CD4-positive, alpha-beta T cell treated with Interleukin-4 for 1 hour (primary cell): ENCODE measurements at regions not wholly inside any gene's neighbourhood (a gene's known extent, or its start where the extent isn't known, plus 50 kb on each side); places are given as distances from the start of the nearest gene placed in this dataset.

Experiments used
- DNase-seq, 2 donors: peaks; one replicate each; pipeline ENCODE4 v3.0.0-alpha.2; 2020 to 2022

DNA sequence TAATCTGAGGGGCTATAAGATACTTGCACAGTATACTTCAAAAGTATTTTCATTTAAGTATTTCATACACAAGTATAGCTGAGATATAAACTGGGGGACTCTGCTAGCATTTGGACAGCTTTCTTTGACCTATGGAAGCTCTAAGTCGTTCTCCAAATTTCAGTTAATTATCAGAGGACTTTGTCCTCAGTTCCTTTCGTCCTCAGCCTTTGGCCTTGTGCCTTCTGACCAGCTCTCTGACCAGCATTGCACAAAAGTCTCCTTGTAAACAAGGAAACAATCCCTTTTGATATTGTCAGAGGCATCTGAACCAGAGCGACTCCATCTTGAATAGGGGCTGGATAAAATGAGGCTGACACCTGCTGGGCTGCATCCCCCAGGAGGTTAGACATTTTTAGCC, 464.0 kb upstream of the FAM241A start:
- no peak for DNase-seq

DNA sequence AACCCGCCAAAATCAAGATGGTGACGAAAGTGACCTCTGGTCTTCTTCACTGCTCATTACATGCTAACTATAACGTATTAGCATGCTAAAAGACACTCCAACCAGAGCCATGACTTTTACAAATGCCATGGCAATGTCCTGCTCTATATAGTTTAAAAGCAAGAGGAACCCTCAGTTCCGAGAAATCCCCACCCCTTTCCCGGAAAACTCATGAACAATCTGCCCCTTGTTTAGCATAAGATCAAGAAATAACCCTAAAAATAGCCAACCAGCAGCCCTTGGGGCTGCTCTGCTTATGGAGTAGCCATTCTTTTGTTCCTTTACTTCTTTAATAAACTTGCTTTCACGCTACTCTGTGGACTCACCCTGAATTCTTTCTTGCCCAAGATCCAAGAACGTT, 463.5 kb upstream of the FAM241A start:
- no peak for DNase-seq

DNA sequence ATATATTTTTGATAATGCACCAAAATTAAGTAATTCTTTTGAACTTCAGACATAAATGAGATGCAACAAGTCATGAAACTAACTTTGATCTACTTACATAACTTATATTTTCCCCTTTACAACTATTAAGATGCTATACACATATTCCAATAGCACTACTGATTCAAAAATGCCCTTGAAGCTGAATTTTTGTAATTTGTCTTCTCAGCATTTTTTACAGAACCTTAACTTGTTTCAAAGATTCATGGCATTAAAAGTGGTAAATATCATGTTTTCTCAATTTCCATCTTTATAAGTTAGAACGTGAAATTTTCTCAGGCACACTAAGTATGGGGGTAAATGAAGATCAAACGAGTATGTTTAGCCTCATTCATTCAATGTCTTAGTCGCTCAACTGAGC, 460.0 kb upstream of the FAM241A start:
- DNase-seq, result no peak

DNA sequence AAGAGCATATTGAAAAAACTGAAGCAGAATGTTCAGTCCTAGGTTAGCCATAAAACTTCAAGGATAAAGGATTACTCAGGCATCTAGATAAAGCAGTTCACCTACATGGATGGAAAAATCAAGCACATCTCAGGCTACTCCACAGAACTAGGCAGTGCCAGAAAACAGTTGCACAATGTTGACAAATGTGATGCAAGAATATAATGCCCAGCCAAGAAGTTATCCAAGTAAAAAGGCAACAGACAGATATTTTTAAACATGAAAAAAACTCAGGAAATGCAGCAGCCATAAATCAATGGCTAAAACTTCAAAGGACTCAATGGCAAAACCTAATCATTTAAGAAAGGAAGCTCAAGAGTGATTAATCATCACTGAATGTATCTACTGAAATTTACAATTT, 456.0 kb upstream of the FAM241A start:
- DNase-seq, result no peak

DNA sequence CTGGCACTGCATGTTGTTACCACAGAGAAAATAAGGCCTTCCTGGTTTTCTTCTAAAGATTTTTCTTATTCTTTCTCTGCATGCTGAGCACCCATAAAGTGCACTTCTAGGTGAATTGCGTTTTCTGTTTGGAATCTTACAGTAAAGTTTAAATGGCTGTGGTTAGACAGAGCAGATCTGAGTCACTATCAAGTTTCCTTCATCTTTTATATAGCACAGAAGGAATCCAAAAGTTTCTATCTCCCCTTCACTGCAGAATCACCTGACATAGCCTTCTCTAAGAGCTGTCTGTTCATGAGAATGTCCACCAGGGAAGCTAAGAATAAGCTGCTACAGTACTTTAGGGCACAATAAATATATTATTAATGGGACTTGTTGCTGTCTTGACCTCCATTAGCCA, 455.5 kb upstream of the FAM241A start:
- DNase-seq, result no peak

DNA sequence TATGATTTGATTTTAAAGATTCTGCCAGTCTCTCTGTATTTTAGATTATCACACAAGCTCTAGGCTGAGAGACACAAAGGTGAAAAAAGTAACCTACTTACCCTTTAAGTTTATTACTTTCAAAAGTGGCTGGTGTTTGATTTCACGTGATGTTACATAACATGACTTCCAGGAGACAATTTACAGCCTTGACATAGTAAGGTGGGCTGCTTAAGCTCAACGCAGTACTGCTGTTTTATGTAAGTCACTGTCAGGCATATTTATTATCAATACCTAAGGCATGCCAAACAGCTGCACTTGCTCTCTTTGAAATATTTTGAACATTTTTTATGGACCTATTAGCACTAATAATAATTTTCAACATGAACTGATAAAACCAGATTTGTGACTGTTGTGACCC, 451.5 kb upstream of the FAM241A start:
- no peak for DNase-seq

DNA sequence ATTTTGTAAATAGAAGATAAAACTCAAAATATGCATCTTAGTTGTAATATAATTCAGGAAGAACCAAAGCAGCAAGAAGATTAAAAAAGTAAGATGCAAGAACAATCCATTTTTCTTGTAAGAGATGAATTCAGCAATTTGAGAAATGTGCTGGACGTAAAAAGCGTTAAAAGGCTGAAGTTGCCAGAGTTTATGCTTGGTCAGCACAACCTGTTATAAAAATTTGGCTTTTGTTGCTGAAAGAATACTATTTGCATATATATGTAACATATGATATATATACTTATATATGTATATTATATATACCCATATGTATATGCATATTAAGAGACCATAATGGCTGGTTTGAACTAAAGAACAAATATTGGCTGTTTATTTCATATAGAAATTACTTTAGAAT, 449.6 kb upstream of the FAM241A start:
- no peak for DNase-seq

DNA sequence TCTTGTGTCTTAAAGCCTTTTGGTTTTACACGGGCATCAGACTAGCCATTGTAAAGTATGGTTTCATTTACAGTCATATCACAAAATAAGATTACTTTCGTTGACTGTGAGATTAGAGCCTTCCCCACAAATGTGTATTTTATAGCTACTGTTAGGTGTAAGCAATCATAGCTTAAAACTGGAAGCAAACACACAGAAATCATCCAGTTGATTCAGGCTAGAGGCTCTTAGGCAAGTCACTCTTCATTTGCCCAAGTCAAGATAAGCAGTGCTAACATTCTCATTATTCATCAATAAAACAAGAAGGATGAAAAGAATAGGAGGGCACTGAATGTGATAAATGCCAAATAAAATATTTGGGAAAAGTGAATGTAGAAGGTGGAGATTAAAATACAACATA, 448.7 kb upstream of the FAM241A start:
- no peak for DNase-seq

DNA sequence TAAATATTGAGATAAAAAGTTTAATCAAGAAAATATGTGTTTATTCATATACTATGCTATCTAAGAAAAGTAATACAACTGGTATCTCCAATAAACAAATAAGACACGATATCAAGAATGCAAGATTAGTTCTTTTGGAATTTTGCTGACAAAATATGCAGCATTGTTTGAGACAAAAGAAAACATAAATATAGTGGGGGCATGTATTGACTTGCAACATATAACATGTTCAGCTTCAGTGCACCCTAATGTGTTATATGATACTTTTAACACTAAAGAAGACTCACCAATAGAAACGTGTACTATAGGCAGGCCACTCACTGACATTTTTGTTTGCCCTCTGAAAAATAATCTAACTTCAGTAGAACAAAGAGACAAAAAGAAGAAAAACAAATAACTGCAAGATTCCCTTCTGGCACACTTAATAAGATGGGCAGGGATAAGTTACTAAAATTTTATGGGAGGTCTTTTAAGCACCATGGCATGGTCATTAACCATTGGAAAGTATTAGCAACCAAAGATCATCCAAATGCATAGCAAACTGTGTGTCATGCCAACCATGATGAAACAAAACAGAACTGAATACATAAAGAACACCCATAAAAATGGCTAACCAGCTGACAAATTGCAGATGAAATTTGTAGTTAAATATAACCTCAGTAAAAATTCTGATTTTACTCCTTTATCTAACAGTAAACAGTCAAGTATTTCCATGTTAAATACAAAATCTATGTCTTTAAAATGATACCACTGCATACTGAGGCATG, 447.9 kb upstream of the FAM241A start:
- no peak for DNase-seq

DNA sequence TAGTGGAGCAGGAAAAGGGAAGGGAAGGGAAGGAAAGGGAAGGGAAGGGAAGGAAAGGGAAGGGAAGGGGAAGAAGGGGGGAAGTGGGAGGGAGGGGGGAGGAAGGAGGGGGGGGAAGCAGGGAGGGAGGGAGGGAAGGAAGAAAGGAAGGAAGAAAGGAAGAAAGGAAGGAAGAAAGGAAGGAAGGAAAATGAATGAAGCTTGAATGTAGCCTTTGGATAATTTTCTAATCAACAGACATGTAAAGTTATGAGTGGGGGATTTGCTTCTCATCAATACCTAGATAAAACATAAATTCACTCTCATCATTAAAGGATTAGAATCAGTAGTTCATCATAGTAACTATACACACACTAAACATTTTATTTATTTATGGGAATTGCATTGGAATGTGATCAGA, 446.9 kb upstream of the FAM241A start:
- no peak for DNase-seq

DNA sequence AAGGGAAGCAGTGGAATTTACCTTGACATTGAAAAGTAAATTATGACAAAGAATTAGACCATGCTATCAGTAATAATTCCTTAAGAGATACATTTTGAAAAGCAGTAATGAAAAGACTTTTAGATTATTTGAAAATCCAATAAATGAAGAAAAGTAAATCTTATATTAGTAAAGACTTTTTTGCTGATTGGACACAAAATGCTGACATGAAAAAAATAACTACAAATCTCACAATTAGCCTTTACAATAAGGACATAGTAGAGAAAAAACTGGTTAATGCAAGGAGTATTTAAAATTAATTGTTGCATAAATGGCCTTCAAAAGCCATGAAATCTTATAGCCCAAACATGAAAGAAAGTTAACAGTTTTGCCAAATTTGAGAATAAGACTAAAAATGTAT, 446.1 kb upstream of the FAM241A start:
- DNase-seq, result no peak

DNA sequence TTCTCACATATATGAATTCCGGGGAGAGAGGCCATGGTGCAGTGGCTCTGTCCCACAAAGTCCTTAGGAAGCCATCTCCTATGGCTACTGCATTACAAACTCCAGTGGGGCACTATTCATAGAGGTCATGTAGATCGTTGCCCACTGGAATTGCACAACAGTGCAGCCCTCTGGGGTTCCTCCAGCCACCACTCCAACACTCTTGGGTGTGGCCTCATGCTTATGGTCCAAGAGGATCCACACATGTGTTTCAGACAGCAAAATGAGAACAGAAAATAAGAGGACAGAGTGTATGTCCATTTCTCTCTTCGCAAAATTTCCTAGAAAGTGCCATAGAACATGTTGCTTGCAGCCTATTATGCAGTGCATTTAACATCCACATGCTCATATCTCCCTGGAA, 444.2 kb upstream of the FAM241A start:
- no peak for DNase-seq

DNA sequence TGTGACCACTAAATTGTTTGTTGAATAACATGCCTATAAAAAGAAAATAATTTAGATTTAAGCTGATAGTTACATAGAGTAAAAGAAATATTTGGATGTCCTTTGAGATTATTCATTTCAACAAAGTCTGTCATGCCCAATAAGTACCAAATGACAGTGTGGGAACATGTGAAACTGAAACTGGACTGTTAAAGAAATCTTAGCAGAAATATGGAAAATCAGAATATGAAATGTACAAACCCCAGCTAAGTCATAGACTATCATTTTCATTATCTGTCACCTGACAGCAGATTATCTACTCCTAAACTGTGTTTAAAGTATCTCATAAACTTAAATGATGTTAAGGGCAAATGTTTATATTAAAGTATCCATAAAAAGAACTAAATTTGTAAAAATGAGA, 437.8 kb upstream of the FAM241A start:
- DNase-seq, result no peak

DNA sequence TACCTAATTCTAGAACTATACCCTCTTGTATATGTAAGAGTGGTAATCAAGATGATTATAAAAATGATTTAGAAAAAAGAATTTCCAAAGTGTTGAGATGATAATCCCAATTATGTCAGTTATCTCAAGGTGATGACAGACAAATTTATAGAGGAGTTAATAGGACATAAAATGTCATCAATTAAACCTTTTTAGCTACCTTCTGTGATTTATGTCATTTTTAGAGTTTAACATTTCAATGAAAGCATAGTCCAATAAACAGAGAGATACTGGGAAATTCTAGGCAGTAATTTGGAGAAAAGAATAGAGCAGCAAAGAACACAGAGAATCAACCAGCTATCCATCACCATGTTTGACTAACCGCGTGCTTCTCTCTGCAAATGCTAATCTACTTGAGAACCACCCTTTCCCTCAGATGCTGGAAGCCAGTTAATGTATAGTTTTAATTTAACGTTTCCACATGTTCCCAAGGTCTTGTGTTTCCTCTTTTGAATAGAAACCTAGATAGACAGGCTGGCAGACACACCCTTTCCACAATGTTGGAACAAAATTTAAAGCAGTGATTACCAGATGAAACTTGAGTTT, 433.1 kb upstream of the FAM241A start:
- DNase-seq, result no peak

DNA sequence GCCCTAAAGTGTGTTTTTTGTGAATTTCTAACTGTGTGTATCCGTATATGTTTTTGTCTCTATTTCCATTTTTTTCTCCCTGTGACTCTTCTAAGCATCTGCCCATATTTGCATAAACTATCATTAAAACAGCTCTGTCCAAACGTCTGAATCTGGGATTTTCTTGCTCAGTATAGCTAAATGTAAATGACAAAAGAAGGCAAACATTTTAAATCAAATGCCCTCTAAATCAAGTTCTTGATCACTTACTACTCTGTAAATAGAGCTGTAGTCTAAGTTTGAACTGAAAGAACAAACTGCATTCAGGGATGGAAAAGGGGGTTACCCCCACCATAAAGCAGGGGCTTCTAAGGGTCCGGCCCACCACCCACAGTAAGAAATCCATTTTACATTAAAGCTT, 432.0 kb upstream of the FAM241A start:
- DNase-seq, result no peak

DNA sequence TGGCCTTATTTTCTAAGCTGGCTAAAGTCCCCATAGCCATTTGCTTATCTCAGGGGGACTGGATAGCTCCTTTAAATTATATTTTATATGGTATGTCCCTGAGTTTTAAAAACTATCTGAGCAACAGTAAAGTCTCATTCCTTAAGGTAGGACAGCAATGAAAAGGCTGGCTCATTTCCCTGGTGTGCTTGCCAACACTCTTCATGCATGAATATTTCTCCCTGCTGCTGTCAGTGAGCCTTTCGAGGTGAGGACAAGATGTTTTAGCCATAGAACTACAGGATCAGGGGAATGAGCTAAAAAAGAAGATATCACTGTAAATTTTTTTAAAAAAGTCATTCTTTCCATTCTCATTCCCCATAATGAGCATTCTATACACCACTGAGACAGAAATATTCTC, 427.3 kb upstream of the FAM241A start:
- no peak for DNase-seq

DNA sequence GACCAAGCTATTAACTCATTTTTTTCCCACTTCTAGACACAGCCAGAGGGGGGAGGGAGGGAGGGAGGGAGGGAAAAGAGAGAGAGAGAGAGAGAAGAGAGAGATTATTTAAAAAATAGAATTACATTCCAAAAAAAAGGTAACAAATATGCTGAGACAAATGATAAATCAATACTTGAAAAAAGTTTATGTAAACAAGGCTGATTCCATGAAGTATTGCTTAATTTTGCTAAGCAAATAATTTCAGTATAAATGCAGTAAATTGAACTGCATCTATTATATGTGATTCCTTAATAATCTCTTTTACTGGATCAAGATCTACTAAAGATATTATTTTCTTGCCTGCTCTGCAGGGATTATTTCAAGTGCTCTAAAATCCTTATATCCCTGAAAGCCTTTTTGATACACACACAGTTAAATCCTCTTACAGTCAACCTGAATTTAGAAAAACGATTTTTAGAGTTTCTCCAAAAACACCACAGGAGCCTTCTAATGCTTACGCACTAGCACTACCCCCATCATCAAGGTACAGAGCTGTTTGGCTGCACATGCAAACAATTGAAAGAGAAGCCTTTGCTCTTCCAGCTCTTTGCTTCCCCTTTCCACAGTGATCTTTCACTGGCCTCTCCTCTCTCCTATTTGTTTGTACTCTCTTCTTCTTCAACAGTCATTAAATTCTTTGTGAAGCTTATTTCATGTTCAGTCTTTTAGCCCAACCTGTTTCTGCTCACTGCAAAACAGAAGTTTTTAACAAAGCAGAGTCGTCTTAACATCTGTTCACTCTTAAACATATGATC, 426.3 kb upstream of the FAM241A start:
- DNase-seq, result no peak

DNA sequence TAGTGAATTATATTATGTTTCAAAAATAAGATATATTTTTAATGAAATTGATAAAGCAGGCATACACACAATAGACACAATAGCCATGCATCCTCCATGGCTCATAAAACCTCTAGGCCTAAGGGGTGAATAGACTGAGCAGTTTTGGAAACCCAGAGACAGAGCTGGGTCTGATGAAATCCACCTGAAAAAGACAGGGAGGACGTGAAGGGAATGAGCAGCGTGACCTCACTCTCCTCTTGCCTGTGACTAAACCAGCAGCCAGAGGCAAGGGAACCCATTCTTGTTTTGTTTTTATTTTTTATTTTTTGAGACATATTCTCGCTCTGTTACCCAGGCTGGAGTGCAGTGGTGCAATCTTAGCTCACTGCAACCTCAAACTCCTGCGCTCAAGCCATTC, 424.4 kb upstream of the FAM241A start:
- DNase-seq, result no peak

DNA sequence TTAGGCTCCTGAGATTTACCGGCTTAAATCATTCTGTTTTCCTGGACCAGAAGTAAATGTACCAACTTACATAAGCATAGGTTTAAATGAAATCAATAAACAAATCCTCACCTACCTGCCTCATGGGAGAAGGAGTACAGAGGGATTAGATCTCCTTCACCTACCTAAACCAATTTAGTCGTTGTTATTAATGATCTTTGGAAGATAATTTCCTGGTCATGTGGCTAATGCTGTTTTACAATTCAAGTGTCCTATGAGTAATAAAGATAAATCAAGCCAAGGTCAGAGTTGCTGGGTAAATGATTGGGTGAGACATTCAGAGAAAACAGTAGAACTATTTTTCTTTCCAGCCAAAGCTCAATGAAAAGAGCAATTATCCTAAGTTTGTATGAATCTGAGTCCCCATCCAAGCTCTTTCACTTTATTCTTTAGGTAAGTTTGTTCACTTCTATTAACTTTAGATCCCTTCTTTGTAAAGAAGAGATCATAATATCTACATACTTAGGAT, 423.0 kb upstream of the FAM241A start:
- DNase-seq, result no peak

DNA sequence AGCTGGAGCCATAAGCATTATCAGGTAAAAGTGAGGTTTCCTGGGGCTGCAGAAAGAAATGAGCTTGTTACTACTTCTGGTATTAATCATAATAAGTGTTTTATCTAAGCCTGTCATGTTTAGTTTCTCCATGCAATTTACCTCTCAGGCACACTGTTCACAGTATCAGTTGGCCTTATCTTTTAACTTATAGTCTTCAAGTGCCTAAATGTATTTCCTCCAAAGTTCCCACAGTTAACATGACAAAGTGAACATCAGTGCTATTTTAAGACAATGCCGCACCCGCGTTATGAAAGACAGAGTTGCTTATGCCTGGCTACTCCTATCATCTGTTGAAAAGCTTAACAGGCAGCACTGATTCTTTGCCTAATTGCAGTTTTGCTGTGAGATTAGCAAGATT, 408.7 kb upstream of the FAM241A start:
- DNase-seq, result no peak

DNA sequence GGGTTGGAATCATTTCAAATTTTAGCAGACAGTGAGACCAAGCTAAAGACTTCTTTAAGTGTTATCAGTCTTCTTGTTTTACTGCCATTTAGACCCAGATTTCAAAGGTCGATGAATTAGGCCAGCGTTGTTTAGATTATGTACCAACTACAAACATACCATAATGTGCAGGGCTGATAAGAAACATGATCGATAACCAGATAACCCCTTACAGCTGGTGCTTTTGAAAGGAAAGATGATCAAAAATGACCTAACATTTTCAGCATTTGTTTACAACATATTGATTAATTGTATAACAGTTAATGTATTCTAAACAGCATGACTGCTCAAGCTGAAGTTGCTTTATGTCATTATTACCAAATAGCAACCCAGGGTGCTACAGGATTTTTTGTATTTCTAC, 400.4 kb upstream of the FAM241A start:
- no peak for DNase-seq

DNA sequence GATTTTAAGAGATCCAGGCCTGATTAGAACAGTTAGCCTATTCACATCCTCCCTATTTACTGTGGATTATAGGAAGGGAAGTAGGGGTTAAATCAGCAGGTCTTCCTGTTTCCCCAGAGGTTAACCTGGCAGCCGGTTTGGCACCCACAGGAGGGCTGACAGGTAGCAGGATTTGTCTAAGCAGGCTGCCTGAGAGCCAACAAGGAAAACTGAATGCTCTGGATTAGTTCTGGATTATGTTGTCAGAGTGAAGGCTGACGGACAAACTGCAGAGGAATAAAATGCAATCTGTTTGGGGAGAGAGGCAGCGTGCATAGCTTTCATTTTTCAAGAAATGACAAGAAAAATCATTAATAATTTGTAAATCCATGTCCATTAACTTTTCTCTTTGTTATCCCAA, 397.1 kb upstream of the FAM241A start:
- DNase-seq, result no peak

DNA sequence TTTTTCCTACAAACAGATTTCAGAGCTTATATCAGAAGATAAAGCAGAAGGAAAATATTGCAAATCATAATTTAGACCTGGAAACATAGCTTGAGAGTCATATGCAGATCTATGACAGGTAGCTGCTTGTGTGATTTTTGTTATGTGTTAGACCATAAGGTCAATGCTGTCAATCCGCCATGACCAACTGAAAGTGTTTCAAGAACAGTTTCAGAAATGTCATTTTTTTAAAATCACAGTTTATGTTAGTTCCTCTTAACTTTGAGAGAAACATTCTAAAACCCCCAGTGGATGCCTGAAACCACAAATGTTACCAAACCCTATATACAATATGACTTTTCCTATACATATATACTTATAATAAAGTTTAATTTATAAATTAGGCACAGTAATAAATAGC, 391.3 kb upstream of the FAM241A start:
- DNase-seq, result no peak

DNA sequence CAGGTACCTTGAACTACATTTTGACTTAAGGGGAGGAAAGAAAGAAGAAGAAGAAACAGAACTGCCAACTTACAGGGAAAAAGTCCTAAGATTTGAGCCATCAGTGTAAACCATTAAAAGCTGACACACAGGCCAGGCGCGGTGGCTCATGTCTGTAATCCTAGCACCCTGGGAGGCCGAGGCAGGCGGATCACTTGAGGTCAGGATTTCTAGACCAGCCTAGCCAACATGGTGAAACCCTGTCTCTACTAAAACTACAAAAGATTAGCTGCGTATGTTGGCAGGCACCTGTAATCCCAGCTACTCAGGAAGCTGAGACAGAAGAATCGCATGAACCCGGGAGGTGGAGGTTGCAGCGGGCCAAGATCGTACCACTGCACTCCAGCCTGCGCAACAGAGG, 389.7 kb upstream of the FAM241A start:
- no peak for DNase-seq
